Esophagus (tissue), 2 donors: ENCODE measurements at regions not wholly inside any gene's neighbourhood (a gene's known extent, or its start where the extent isn't known, plus 50 kb on each side); places are given as distances from the start of the nearest gene placed in this dataset.
"Not testable (repeated sequence)": the region's sequence is repeated elsewhere in the genome, so short reads cannot be mapped to it uniquely, and the experiment has no call there.

Experiments used
- H3K27ac ChIP-seq, 2 donors: one replicate each; pipeline ENCODE4 v1.5.1; 2013; ENCODE audit warnings: low read depth in 2 of 2, mild to moderate bottlenecking in 2 of 2, inconsistent platforms in 1 of 2, low read length in 1 of 2, moderate library complexity in 1 of 2
- H3K27me3 ChIP-seq, 2 donors: one replicate each; pipeline ENCODE4 v1.6.1; 2013; ENCODE audit warnings: low read length in 2 of 2, control low read depth in 1 of 2, mild to moderate bottlenecking in 1 of 2; ENCODE audit not compliant: insufficient read depth in 2 of 2, control insufficient read depth in 1 of 2
- H3K36me3 ChIP-seq, 2 donors: one replicate each; pipeline ENCODE4 v1.6.1; 2013; ENCODE audit warnings: low read length in 1 of 2; ENCODE audit not compliant: control insufficient read depth in 2 of 2, insufficient read depth in 2 of 2
- H3K4me1 ChIP-seq, 2 donors: one replicate each; pipeline ENCODE4 v1.6.1; 2013; ENCODE audit warnings: low read length in 1 of 2; ENCODE audit not compliant: control insufficient read depth in 2 of 2, insufficient read depth in 2 of 2
- H3K4me3 ChIP-seq, 2 donors: one replicate each; pipeline ENCODE4 v1.5.1; 2013; ENCODE audit warnings: low read length in 2 of 2, mild to moderate bottlenecking in 2 of 2, low read depth in 1 of 2, moderate library complexity in 1 of 2
- H3K9me3 ChIP-seq, 2 donors: one replicate each; pipeline ENCODE4 v1.6.1; 2013; ENCODE audit warnings: mild to moderate bottlenecking in 2 of 2, low read depth in 1 of 2, low read length in 1 of 2, moderate library complexity in 1 of 2; ENCODE audit not compliant: control insufficient read depth in 2 of 2, insufficient read depth in 1 of 2
- WGBS, 2 donors: extraction: QIAGEN DNeasy Blood & Tissue Kit; methylation state at CpG; one replicate each; pipeline ENCODE4 v1.1.7; 2013; 5-methylcytosine and 5-hydroxymethylcytosine counted together
- donor health status: healthy with polysubstance abuse.
- donor health status: Bipolar disorder and iron deficiency.

GRCh38 chr6:92700411-92700810, 718.9 kb downstream of the EPHA7 start:
- Histone ChIP-seq H3K4me3 (no peak overlapping the region), H3K4me1 (no peaks in the 10 kb centered on the region), H3K36me3 (no peaks in the 10 kb centered on the region), H3K27ac (no peak overlapping the region), H3K27me3 (no peaks in the 10 kb centered on the region), H3K9me3 (peaks cover 2 to 13% of the 10 kb centered on the region in 2 donors)
- 84 to 88% methylated on average over 11 of the region's 11 CpGs for WGBS, 2 donors

GRCh38 chr6:92690997-92691599, 728.3 kb downstream of the EPHA7 start:
- Histone ChIP-seq H3K36me3 (no peaks in the 10 kb centered on the region), H3K27me3 (no peaks in the 10 kb centered on the region), H3K4me1 (no peaks in the 10 kb centered on the region), H3K4me3 (no peak overlapping the region), H3K27ac (no peak overlapping the region), H3K9me3 (no peaks in the 10 kb centered on the region)
- WGBS, 2 donors: 57 to 66% methylated on average over 2 of the region's 2 CpGs

GRCh38 chr6:92688342-92688741, 731.0 kb downstream of the EPHA7 start:
- H3K4me3 ChIP-seq: no peak overlapping the region
- WGBS, 2 donors: 42 to 47% methylated on average over 2 of the region's 2 CpGs
- H3K9me3 ChIP-seq: no peaks in the 10 kb centered on the region
- H3K4me1 ChIP-seq: no peaks in the 10 kb centered on the region
- H3K27ac ChIP-seq: no peak overlapping the region
- H3K27me3 ChIP-seq: no peaks in the 10 kb centered on the region
- H3K36me3 ChIP-seq: no peaks in the 10 kb centered on the region

GRCh38 chr6:92687278-92687677, 732.1 kb downstream of the EPHA7 start:
- no peaks in the 10 kb centered on the region for H3K36me3 ChIP-seq
- no peaks in the 10 kb centered on the region for H3K27me3 ChIP-seq
- 78 to 81% methylated on average over 2 of the region's 2 CpGs for WGBS, 2 donors
- H3K4me1 ChIP-seq: no peaks in the 10 kb centered on the region
- no peak overlapping the region for H3K4me3 ChIP-seq
- H3K9me3 ChIP-seq: no peaks in the 10 kb centered on the region
- H3K27ac ChIP-seq: no peak overlapping the region

- WGBS, 2 donors: 66 to 75% methylated on average over 1 of the region's 1 CpG
- Histone ChIP-seq H3K27ac (no peak overlapping the region), H3K9me3 (no peaks in the 10 kb centered on the region), H3K4me1 (no peaks in the 10 kb centered on the region), H3K36me3 (no peaks in the 10 kb centered on the region), H3K27me3 (no peaks in the 10 kb centered on the region), H3K4me3 (no peak overlapping the region)
Observed at GRCh38 chr6:92684386-92684785, 735.0 kb downstream of the EPHA7 start.

- 66 to 67% methylated on average over 2 of the region's 2 CpGs for WGBS, 2 donors
- H3K4me3 ChIP-seq: no peak overlapping the region
- no peaks in the 10 kb centered on the region for H3K9me3 ChIP-seq
- H3K27ac ChIP-seq: no peak overlapping the region
- no peaks in the 10 kb centered on the region for H3K27me3 ChIP-seq
- H3K4me1 ChIP-seq: no peaks in the 10 kb centered on the region
- no peaks in the 10 kb centered on the region for H3K36me3 ChIP-seq
Observed at GRCh38 chr6:92683748-92684147, 735.6 kb downstream of the EPHA7 start.

- Histone ChIP-seq H3K36me3 (no peaks in the 10 kb centered on the region), H3K27me3 (no peaks in the 10 kb centered on the region), H3K27ac (no peak overlapping the region), H3K4me3 (no peak overlapping the region), H3K9me3 (no peaks in the 10 kb centered on the region), H3K4me1 (no peaks in the 10 kb centered on the region)
- WGBS, 2 donors: 51 to 57% methylated on average over 4 of the region's 4 CpGs
Observed at GRCh38 chr6:92682516-92683398, 736.6 kb downstream of the EPHA7 start.

- Histone ChIP-seq H3K27me3 (no peaks in the 10 kb centered on the region), H3K4me3 (no peak overlapping the region), H3K9me3 (no peaks in the 10 kb centered on the region), H3K36me3 (no peaks in the 10 kb centered on the region), H3K4me1 (no peaks in the 10 kb centered on the region), H3K27ac (no peak overlapping the region)
- 86 to 91% methylated on average over 1 of the region's 1 CpG for WGBS, 2 donors
Observed at GRCh38 chr6:92681401-92681800, 738.0 kb downstream of the EPHA7 start.

GRCh38 chr6:92671462-92671861, 747.9 kb downstream of the EPHA7 start:
- not testable (repeated sequence) for H3K27ac ChIP-seq, H3K36me3 ChIP-seq, H3K27me3 ChIP-seq

GRCh38 chr6:92667843-92668242, 751.5 kb downstream of the EPHA7 start:
- H3K36me3 ChIP-seq: no peaks in the 10 kb centered on the region
- no peaks in the 10 kb centered on the region for H3K27me3 ChIP-seq
- peaks cover 0 to 2% of the 10 kb centered on the region in 2 donors for H3K9me3 ChIP-seq
- no peak overlapping the region for H3K4me3 ChIP-seq
- WGBS, 2 donors: 56 to 63% methylated on average over 5 of the region's 5 CpGs
- no peak overlapping the region for H3K27ac ChIP-seq
- H3K4me1 ChIP-seq: no peaks in the 10 kb centered on the region

More at GRCh38 chr6:92671462-92671861, 747.9 kb downstream of the EPHA7 start:
- not testable (repeated sequence) for H3K4me1 ChIP-seq, H3K4me3 ChIP-seq, H3K9me3 ChIP-seq
